GM20000 (cell line): ENCODE measurements at regions not wholly inside any gene's neighbourhood (a gene's known extent, or its start where the extent isn't known, plus 50 kb on each side); places are given as distances from the start of the nearest gene placed in this dataset.

Experiments used
- DNase-seq: peaks from one replicate; pipeline ENCODE4 v3.0.0; 2012; ENCODE audit warnings: low spot score
- CTCF ChIP-seq: IDR thresholded peaks from 2 replicates; pipeline ENCODE4 v1.5.1; 2012; ENCODE audit warnings: mild to moderate bottlenecking, control low read depth; ENCODE audit errors: extremely low read depth, missing control alignments

GRCh38 chr15:46146915-46147314 lies 512.1 kb downstream of the SQOR start:
- DNase-seq = no peak
- no peak for TF ChIP-seq CTCF

GRCh38 chr15:46151786-46152185 lies 517.0 kb downstream of the SQOR start:
- no peak for DNase-seq
- no peak for TF ChIP-seq CTCF

GRCh38 chr15:46166750-46167149 lies 531.9 kb downstream of the SQOR start:
- DNase-seq = no peak
- TF ChIP-seq CTCF = no peak

GRCh38 chr15:46170326-46170725 lies 535.5 kb downstream of the SQOR start:
- DNase-seq = no peak
- TF ChIP-seq CTCF = no peak

GRCh38 chr15:46174122-46174521 lies 539.3 kb downstream of the SQOR start:
- DNase-seq = no peak
- TF ChIP-seq CTCF = no peak

GRCh38 chr15:46177219-46177618 lies 542.4 kb downstream of the SQOR start:
- TF ChIP-seq CTCF = no peak
- no peak for DNase-seq

GRCh38 chr15:46178138-46178537 lies 543.3 kb downstream of the SQOR start:
- TF ChIP-seq CTCF = no peak
- DNase-seq = no peak
